Trophoblast cell (in vitro differentiated cells and primary cell): ENCODE measurements at regions not wholly inside any gene's neighbourhood (a gene's known extent, or its start where the extent isn't known, plus 50 kb on each side); places are given as distances from the start of the nearest gene placed in this dataset.
A peak's percentile ranks its signal among the peaks of the same experiment; 100 is the strongest.

Experiments used
- DNase-seq, 2 donors: peaks; one replicate each; pipeline ENCODE4 v3.0.0-alpha.2; 2016
- H2AFZ ChIP-seq: 2 replicates; pipeline ENCODE4 v1.6.1; 2013; ENCODE audit warnings: low read length, moderate library complexity, mild to moderate bottlenecking; ENCODE audit not compliant: insufficient read depth, poor library complexity
- H2AK5ac ChIP-seq: 2 replicates; pipeline ENCODE4 v1.6.1; 2013; ENCODE audit warnings: mild to moderate bottlenecking, low read length
- H2BK120ac ChIP-seq: 2 replicates; pipeline ENCODE4 v1.6.1; 2013; ENCODE audit warnings: low read length, mild to moderate bottlenecking, moderate library complexity; ENCODE audit not compliant: insufficient read depth, poor library complexity
- H2BK12ac ChIP-seq: 2 replicates; pipeline ENCODE4 v1.6.1; 2013; ENCODE audit warnings: mild to moderate bottlenecking, low read length, moderate library complexity
- H2BK5ac ChIP-seq: 2 replicates; pipeline ENCODE4 v1.6.1; 2013; ENCODE audit warnings: low read length, low read depth, moderate library complexity, mild to moderate bottlenecking; ENCODE audit not compliant: poor library complexity
- H3K14ac ChIP-seq: 2 replicates; pipeline ENCODE4 v1.6.1; 2013; ENCODE audit warnings: mild to moderate bottlenecking, low read length
- H3K18ac ChIP-seq: 2 replicates; pipeline ENCODE4 v1.6.1; 2013; ENCODE audit warnings: mild to moderate bottlenecking, low read length
- H3K23ac ChIP-seq: 2 replicates; pipeline ENCODE4 v1.6.1; 2013; ENCODE audit warnings: low read length
- H3K27ac ChIP-seq: 2 replicates; pipeline ENCODE4 v1.5.1; 2013; ENCODE audit warnings: low read depth, mild to moderate bottlenecking, inconsistent platforms, low read length, moderate library complexity
- H3K27me3 ChIP-seq: 2 replicates; pipeline ENCODE4 v1.6.1; 2013; ENCODE audit warnings: inconsistent platforms, mild to moderate bottlenecking, low read length, moderate library complexity; ENCODE audit not compliant: insufficient read depth
- H3K36me3 ChIP-seq, 2 experiments: 1 replicate in 1 of 2; 2 replicates in 1 of 2; pipeline ENCODE4 v1.6.1; 2013; ENCODE audit warnings: low read length in 2 of 2, mild to moderate bottlenecking in 2 of 2, moderate library complexity in 1 of 2; ENCODE audit not compliant: insufficient read depth in 2 of 2, control insufficient read depth in 1 of 2
- H3K4ac ChIP-seq: 2 replicates; pipeline ENCODE4 v1.6.1; 2013; ENCODE audit warnings: low read depth, mild to moderate bottlenecking, low read length, moderate library complexity
- H3K4me1 ChIP-seq, 2 experiments: 1 replicate in 1 of 2; 2 replicates in 1 of 2; pipeline ENCODE4 v1.6.1; 2013; ENCODE audit warnings: low read length in 2 of 2, mild to moderate bottlenecking in 2 of 2, moderate library complexity in 1 of 2; ENCODE audit not compliant: insufficient read depth in 2 of 2, control insufficient read depth in 1 of 2
- H3K4me2 ChIP-seq: 2 replicates; pipeline ENCODE4 v1.6.1; 2013; ENCODE audit warnings: inconsistent platforms, mild to moderate bottlenecking, low read length, moderate library complexity
- H3K4me3 ChIP-seq: 2 replicates; pipeline ENCODE4 v1.5.1; 2013; ENCODE audit warnings: mild to moderate bottlenecking, low read depth, low read length, inconsistent platforms
- H3K79me1 ChIP-seq: one replicate; pipeline ENCODE4 v1.6.1; 2013; ENCODE audit warnings: low read length
- H3K79me2 ChIP-seq: 2 replicates; pipeline ENCODE4 v1.6.1; 2013; ENCODE audit warnings: low read length, mild to moderate bottlenecking; ENCODE audit not compliant: control insufficient read depth, insufficient read depth, poor library complexity
- H3K9ac ChIP-seq: 2 replicates; pipeline ENCODE4 v1.6.1; 2013; ENCODE audit warnings: mild to moderate bottlenecking, low read length
- H3K9me3 ChIP-seq: 2 replicates; pipeline ENCODE4 v1.6.1; 2013; ENCODE audit warnings: low read depth, mild to moderate bottlenecking, control low read depth, inconsistent platforms, low read length; ENCODE audit not compliant: insufficient read depth
- H4K12ac ChIP-seq: 2 replicates; pipeline ENCODE4 v1.6.1; 2013; ENCODE audit warnings: low read depth, mild to moderate bottlenecking, low read length, moderate library complexity
- H4K8ac ChIP-seq: 2 replicates; pipeline ENCODE4 v1.6.1; 2013; ENCODE audit warnings: low read depth, mild to moderate bottlenecking, low read length, moderate library complexity
- H4K91ac ChIP-seq: one replicate; pipeline ENCODE4 v1.6.1; 2013; ENCODE audit warnings: low read depth, mild to moderate bottlenecking, low read length, moderate library complexity
- WGBS: extraction: QIAGEN DNeasy Blood & Tissue Kit; methylation state at CpG from one replicate; pipeline ENCODE4 v1.1.7; 2013; ENCODE audit warnings: missing lambda C conversion rate; ENCODE audit not compliant: insufficient read length, insufficient coverage; ENCODE audit errors: extremely low coverage; 5-methylcytosine and 5-hydroxymethylcytosine counted together

DNA sequence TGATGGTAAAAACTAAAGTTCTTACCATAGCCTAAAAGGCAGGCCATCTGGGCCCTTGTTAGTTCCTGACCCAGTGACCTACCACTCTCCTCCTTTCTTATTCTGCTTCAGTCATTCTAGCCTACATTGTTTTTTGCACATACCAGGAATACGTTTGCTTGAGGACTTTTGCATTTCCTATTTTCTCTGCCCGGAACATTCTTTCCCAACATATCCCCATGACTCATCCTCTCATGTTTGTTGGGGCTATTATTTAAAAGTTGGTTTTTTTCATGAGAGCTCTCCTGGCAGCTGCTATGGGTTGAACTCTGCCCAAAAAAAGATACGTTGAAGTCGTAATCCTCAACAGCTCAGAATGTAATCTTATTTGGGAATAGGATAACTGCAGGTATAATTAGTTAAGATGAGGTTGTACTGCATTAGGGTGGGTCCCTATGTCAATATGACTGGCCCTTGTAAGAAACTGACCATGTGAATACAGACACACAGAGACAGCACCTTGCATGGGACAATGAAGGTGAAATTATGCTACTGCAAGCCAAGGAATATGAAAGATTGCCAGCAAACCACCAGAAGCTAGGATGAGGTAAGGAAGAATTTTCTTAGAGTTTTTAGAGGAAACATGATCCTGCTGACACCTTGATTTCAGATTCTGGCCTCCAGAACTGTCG lies 138.3 kb upstream of the PDHA2 start:
- Histone ChIP-seq H4K91ac (no peak overlapping the region), H3K9ac (no peak overlapping the region), H4K12ac (no peak overlapping the region), H3K79me1 (no peaks in the 10 kb centered on the region), H3K23ac (no peak overlapping the region), H3K18ac (no peak overlapping the region), H2BK12ac (no peak overlapping the region), H4K8ac (no peak overlapping the region), H2BK120ac (no peak overlapping the region), H3K4ac (no peak overlapping the region), H2AK5ac (no peak overlapping the region), H3K79me2 (no peaks in the 10 kb centered on the region), H2AFZ (no peak overlapping the region), H3K4me3 (no peak overlapping the region), H3K4me1 (no peaks in the 10 kb centered on the region), H3K27ac (no peak overlapping the region), H3K14ac (no peak overlapping the region), H2BK5ac (no peak overlapping the region), H3K4me2 (no peak overlapping the region), H3K36me3 (no peaks in the 10 kb centered on the region), H3K27me3 (no peaks in the 10 kb centered on the region), H3K9me3 (no peaks in the 10 kb centered on the region)
- DNase-seq: no peak
- no CpG with 5 or more reads among the region's 5 CpGs for WGBS

DNA sequence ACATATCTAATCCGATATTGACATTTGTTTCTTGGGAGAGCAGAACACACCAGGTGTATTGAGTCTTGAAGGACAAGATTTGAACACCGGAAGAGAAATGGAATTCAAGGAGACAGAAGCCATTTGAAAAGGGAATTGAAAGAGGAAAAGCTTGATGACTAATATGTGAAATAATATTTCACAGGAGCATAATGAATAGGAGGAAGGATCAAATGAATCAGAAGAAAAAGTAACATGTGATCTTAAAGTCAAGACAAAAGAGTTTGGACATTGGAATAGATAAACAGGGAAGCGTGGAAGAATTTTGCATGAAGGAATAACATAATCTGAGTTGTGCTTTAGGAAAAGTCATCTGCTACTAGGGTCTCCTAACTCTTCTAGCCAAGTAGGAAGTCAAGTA lies 145.5 kb upstream of the PDHA2 start:
- Histone ChIP-seq H3K9ac (no peak overlapping the region), H3K9me3 (no peaks in the 10 kb centered on the region), H2AFZ (no peak overlapping the region), H3K4me2 (no peak overlapping the region), H3K79me1 (no peaks in the 10 kb centered on the region), H3K79me2 (no peaks in the 10 kb centered on the region), H3K23ac (no peak overlapping the region), H4K91ac (no peak overlapping the region), H3K36me3 (no peaks in the 10 kb centered on the region), H4K12ac (no peak overlapping the region), H4K8ac (no peak overlapping the region), H2BK5ac (no peak overlapping the region), H3K27ac (no peak overlapping the region), H3K18ac (no peak overlapping the region), H2BK120ac (no peak overlapping the region), H2AK5ac (no peak overlapping the region), H3K4ac (no peak overlapping the region), H3K27me3 (no peaks in the 10 kb centered on the region), H3K4me1 (no peaks in the 10 kb centered on the region), H2BK12ac (no peak overlapping the region), H3K14ac (no peak overlapping the region), H3K4me3 (no peak overlapping the region)
- WGBS: no CpG with 5 or more reads among the region's 3 CpGs
- DNase-seq: no peak

GRCh38 chr4:95693594-95693993 lies 144.8 kb upstream of the UNC5C start:
- Histone ChIP-seq H4K12ac (no peak overlapping the region), H3K14ac (no peak overlapping the region), H3K27ac (no peak overlapping the region), H3K9me3 (no peaks in the 10 kb centered on the region), H3K23ac (no peak overlapping the region), H2BK5ac (no peak overlapping the region), H3K79me1 (no peaks in the 10 kb centered on the region), H3K4me2 (no peak overlapping the region), H3K36me3 (no peaks in the 10 kb centered on the region), H2AK5ac (no peak overlapping the region), H2AFZ (no peak overlapping the region), H2BK120ac (no peak overlapping the region), H3K9ac (no peak overlapping the region), H3K27me3 (no peaks in the 10 kb centered on the region), H3K4ac (no peak overlapping the region), H3K4me1 (no peaks in the 10 kb centered on the region), H3K79me2 (no peaks in the 10 kb centered on the region), H4K91ac (no peak overlapping the region), H2BK12ac (no peak overlapping the region), H3K18ac (no peak overlapping the region), H4K8ac (no peak overlapping the region), H3K4me3 (no peak overlapping the region)
- WGBS: no CpG with 5 or more reads among the region's 2 CpGs
- peak; percentile 54 to 58 for DNase-seq

GRCh38 chr4:95676190-95676589 lies 127.4 kb upstream of the UNC5C start:
- DNase-seq: no peak
- Histone ChIP-seq H4K8ac (no peak overlapping the region), H3K9me3 (no peaks in the 10 kb centered on the region), H2AK5ac (no peak overlapping the region), H3K14ac (no peak overlapping the region), H3K4me1 (peaks cover 4 to 9% of the 10 kb centered on the region in 2 experiments), H3K4ac (no peak overlapping the region), H3K27me3 (no peaks in the 10 kb centered on the region), H4K12ac (no peak overlapping the region), H2BK120ac (no peak overlapping the region), H3K36me3 (no peaks in the 10 kb centered on the region), H3K9ac (no peak overlapping the region), H3K27ac (no peak overlapping the region), H2AFZ (no peak overlapping the region), H2BK5ac (no peak overlapping the region), H4K91ac (no peak overlapping the region), H3K18ac (no peak overlapping the region), H3K4me3 (no peak overlapping the region), H3K23ac (no peak overlapping the region), H3K79me2 (peaks cover 1% of the 10 kb centered on the region), H3K79me1 (peaks cover 13% of the 10 kb centered on the region), H3K4me2 (no peak overlapping the region), H2BK12ac (no peak overlapping the region)
- no CpG with 5 or more reads among the region's 1 CpG for WGBS
